Umbilical cord (tissue), 1 donor: ENCODE measurements at regions not wholly inside any gene's neighbourhood (a gene's known extent, or its start where the extent isn't known, plus 50 kb on each side); places are given as distances from the start of the nearest gene placed in this dataset.

ENCODE experiments used
- DNase-seq: peaks from one replicate; pipeline ENCODE4 v3.0.0-alpha.2; 2015; ENCODE audit warnings: low spot score

GRCh38 chr2:234603619-234604018, 106.7 kb upstream of the ARL4C start:
- no peak for DNase-seq

DNA sequence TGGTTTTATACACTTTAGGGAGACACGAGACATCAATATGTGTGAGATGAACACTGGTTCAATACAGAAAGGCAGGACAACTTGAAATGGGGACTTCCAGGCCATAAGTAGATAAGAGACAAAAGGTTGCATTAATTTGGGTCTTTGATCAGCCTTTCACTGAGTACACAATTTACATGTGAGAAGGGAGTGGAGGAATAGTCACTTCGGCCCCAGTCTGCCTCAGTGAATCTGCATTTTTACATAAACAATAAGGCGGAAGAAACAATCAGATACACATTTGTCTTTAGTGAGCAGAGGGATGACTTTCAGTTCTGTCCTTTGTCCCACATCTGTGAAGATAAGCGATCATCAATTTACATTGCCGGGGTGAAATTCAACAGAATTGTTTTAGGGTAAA, 104.3 kb upstream of the ARL4C start:
- DNase-seq = no peak

GRCh38 chr2:234597576-234597861, 100.6 kb upstream of the ARL4C start:
- DNase-seq = no peak

GRCh38 chr2:234596696-234597575, 100.1 kb upstream of the ARL4C start:
- no peak for DNase-seq

GRCh38 chr2:234595829-234596228, 98.9 kb upstream of the ARL4C start:
- DNase-seq = no peak

- DNase-seq = no peak
Measured at GRCh38 chr2:234594715-234595114, 97.8 kb upstream of the ARL4C start.

- no peak for DNase-seq
Measured at GRCh38 chr2:234593636-234594035, 96.8 kb upstream of the ARL4C start.

GRCh38 chr2:234592541-234592940, 95.7 kb upstream of the ARL4C start:
- DNase-seq = no peak

DNA sequence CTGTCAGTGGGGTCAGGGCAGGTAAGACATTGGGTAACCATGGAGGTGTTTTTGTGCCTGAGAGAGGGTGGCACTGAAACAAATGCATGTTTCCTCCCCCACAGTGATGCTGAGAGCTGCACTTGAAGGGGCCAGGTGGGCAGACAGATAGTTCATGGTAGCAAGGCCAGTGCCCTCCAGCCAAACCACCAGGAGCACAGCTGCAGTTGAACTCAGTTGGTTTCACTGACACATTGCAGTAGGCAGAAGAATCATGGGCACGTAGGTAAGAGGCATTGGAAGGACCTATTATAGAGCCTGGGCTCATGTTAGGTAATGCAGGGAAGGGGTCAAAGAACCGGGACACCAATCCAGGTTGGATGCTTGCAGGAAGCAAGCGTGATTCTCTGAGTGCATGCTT, 93.2 kb upstream of the ARL4C start:
- DNase-seq = no peak

DNA sequence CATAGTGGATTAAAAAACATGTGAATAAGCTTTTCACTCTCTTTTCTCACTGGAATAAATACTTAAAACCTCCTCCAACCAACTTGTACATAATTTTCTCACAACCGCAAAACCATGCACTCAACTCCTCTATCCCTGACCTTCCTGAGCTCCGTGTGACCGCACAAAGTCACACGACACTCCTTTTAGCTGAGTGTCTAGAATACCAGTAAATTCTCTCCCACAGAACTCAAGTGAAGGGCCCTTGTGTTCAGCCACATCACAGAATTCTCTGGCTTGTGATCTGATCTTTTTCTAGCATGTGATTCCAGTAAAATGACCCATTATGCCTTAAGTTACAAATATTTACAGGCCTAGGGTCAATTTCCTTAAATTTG, 91.2 kb upstream of the ARL4C start:
- DNase-seq = no peak

GRCh38 chr2:234587341-234588053, 90.6 kb upstream of the ARL4C start:
- no peak for DNase-seq

- DNase-seq = no peak
Measured at GRCh38 chr2:234583331-234583730, 86.5 kb upstream of the ARL4C start.

GRCh38 chr2:234580686-234581085, 83.8 kb upstream of the ARL4C start:
- DNase-seq = no peak

- DNase-seq = no peak
Measured at GRCh38 chr2:234579231-234579962, 82.5 kb upstream of the ARL4C start.

GRCh38 chr2:234578389-234578788, 81.5 kb upstream of the ARL4C start:
- DNase-seq = no peak

GRCh38 chr2:234577191-234577590, 80.3 kb upstream of the ARL4C start:
- no peak for DNase-seq

DNA sequence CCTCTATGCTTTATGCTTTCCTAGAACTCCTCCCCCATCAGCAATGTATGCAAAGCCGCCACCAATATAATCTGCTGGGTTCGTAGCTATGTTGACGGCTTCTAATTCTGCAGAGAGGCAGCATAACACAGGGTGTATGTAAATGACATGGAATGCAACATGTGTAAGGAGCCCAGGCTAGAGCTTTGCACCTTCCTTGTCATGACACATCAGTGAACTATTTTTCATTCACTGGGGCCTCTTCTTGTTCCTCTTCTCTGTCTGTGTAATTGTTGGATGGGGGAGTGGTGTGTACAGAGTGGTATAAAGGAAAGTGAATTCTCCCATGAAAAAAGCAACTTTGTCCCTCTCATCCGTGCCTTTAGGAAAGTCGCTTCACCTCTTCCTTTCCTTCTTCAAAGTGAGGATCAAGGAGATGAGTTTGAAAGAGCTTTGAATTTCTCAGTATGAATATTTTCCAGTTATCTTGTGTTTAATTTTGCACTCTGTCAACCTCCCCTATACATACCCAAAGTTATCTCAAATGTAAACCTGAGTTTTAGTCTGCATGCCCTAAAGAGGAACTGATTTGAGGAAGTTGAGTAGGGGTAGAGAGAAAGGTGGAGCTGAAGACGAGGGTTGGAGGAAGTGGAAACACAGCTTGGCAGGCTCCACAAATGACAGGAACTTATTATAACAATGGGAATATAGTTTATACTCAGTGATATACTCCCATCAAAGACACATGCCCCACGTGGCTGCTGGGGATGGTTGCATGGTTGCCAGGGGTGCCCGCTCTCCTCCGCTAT, 74.9 kb upstream of the ARL4C start:
- DNase-seq = no peak

- no peak for DNase-seq
Measured at GRCh38 chr2:234570476-234570875, 73.6 kb upstream of the ARL4C start.

- DNase-seq = no peak
Measured at GRCh38 chr2:234569776-234570430, 73.0 kb upstream of the ARL4C start.

- DNase-seq = no peak
Measured at GRCh38 chr2:234566622-234567021, 69.7 kb upstream of the ARL4C start.
